ENCODE measurements at regions not wholly inside any gene's neighbourhood (a gene's known extent, or its start where the extent isn't known, plus 50 kb on each side); places are given as distances from the start of the nearest gene placed in this dataset.

DNA sequence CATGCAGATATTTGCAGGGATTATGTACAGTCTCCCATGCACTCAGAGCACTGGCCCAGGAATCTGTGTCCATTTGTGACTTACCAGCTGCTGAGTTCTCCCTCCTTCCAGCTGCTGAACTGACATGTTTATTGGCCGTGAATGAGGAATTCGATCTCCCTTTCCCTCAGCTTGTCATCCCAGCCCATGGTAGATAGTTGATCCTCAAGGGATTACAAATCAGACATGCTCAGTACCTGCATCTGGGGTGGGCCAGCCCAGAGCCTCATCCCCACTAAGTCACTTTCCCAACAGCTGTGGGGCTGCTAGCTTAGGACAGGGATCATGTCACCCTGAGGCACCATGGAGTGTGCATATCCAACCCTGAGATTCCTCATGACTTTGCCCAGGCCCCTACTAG lies 1284.9 kb upstream of the LRRTM1 start:
- TF ChIP-seq, protein P1, sequence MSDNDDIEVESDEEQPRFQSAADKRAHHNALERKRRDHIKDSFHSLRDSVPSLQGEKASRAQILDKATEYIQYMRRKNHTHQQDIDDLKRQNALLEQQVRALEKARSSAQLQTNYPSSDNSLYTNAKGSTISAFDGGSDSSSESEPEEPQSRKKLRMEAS (IDR thresholded peaks at IDR 0.05) = no peak
- no peak for TF ChIP-seq TAF1 (IDR thresholded peaks at IDR 0.05; ENCODE audit: low read depth)
- no peak for TF ChIP-seq TCF12 (IDR thresholded peaks at IDR 0.05; ENCODE audit: low read depth)
- no peak for TF ChIP-seq USF1 (IDR thresholded peaks at IDR 0.05)
- no peak for TF ChIP-seq CEBPB (IDR thresholded peaks at IDR 0.05)
